ENCODE measurements at regions not wholly inside any gene's neighbourhood (a gene's known extent, or its start where the extent isn't known, plus 50 kb on each side); places are given as distances from the start of the nearest gene placed in this dataset.

DNA sequence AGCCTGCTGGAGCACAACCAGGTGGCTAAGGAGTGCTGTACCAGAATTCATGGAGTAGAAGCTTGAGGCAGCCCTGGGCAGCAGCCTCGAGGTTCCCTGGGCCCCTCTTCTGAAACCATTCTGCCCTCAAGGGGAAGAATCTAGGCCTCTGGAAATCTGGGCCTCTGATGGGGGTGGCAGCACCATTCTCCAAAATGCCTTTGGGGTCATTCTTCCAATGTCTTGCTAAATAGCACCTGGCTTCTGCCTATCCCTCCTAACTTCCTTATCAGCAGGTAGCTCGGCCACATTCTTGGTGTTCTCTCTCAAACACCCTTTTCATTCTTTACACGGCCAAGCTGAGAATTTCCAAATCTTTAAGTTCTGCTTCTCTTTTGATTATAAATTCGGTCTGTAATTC, 473.6 kb downstream of the BCOR start:
- TF ChIP-seq, protein P1, sequence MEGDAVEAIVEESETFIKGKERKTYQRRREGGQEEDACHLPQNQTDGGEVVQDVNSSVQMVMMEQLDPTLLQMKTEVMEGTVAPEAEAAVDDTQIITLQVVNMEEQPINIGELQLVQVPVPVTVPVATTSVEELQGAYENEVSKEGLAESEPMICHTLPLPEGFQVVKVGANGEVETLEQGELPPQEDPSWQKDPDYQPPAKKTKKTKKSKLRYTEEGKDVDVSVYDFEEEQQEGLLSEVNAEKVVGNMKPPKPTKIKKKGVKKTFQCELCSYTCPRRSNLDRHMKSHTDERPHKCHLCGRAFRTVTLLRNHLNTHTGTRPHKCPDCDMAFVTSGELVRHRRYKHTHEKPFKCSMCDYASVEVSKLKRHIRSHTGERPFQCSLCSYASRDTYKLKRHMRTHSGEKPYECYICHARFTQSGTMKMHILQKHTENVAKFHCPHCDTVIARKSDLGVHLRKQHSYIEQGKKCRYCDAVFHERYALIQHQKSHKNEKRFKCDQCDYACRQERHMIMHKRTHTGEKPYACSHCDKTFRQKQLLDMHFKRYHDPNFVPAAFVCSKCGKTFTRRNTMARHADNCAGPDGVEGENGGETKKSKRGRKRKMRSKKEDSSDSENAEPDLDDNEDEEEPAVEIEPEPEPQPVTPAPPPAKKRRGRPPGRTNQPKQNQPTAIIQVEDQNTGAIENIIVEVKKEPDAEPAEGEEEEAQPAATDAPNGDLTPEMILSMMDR (IDR thresholded peaks at IDR 0.05) = no peak
- no peak for TF ChIP-seq POLR2A (IDR thresholded peaks at IDR 0.05)

All from body of pancreas (tissue), 4 donors.